GM12891 (cell line): ENCODE measurements at regions not wholly inside any gene's neighbourhood (a gene's known extent, or its start where the extent isn't known, plus 50 kb on each side); places are given as distances from the start of the nearest gene placed in this dataset.
"Not testable (repeated sequence)": the region's sequence is repeated elsewhere in the genome, so short reads cannot be mapped to it uniquely, and the experiment has no call there.

Experiments
- DNase-seq: peaks from one replicate; pipeline ENCODE4 v3.0.0; 2011; ENCODE audit warnings: low spot score; ENCODE audit not compliant: insufficient read length
- FAIRE-seq: peaks from 2 replicates; lab custom pipeline; 2011; peaks lifted over from hg19 to GRCh38; lab: Jason Lieb, UNC
- PAX5 ChIP-seq: IDR thresholded peaks from 2 replicates; pipeline ENCODE4 v1.6.1; 2011; ENCODE audit warnings: low read length, moderate library complexity, mild to moderate bottlenecking; ENCODE audit not compliant: insufficient read depth, severe bottlenecking
- POLR2A ChIP-seq: IDR thresholded peaks from 2 replicates; pipeline ENCODE4 v1.6.1; 2011; ENCODE audit warnings: low read depth, low read length, control low read depth
- POLR2AphosphoS5 ChIP-seq: IDR thresholded peaks from 2 replicates; pipeline ENCODE4 v1.6.1; 2011; ENCODE audit warnings: low read depth, low read length, control low read depth
- POU2F2 ChIP-seq: IDR thresholded peaks from 2 replicates; pipeline ENCODE4 v1.6.1; 2011; ENCODE audit warnings: low read depth, mild to moderate bottlenecking, control low read depth, low read length, moderate library complexity
- SPI1 ChIP-seq: IDR thresholded peaks from 2 replicates; pipeline ENCODE4 v1.6.1; 2011; ENCODE audit warnings: low read depth, low read length, control low read depth
- TAF1 ChIP-seq: IDR thresholded peaks from 2 replicates; pipeline ENCODE4 v1.6.1; 2011; ENCODE audit warnings: low read depth, low read length, control low read depth

GRCh38 chr15:34665498-34666116 is 82.2 kb upstream of the GOLGA8B start:
- TF ChIP-seq POU2F2 (no peak), TAF1 (no peak), SPI1 (no peak), POLR2A (no peak)
- FAIRE-seq = no peak

GRCh38 chr15:34664418-34664817 is 81.0 kb upstream of the GOLGA8B start:
- TF ChIP-seq TAF1 = no peak
- TF ChIP-seq POLR2A = no peak
- no peak for TF ChIP-seq POU2F2
- TF ChIP-seq SPI1 = no peak
- TF ChIP-seq POLR2AphosphoS5 = no peak
- no peak for TF ChIP-seq PAX5
- FAIRE-seq = no peak
- DNase-seq = no peak

More at GRCh38 chr15:34665498-34666116, 82.2 kb upstream of the GOLGA8B start:
- DNase-seq = no peak

- FAIRE-seq = no peak
- TF ChIP-seq PAX5 = no peak
- DNase-seq = no peak
These were observed 79.7 kb upstream of the GOLGA8B start for GRCh38 chr15:34663101-34663500.

- FAIRE-seq (no peak), DNase-seq (no peak)
- TF ChIP-seq TAF1 = no peak
- no peak for TF ChIP-seq POLR2A
- no peak for TF ChIP-seq SPI1
- no peak for TF ChIP-seq POLR2AphosphoS5
- TF ChIP-seq POU2F2 = no peak
- no peak for TF ChIP-seq PAX5
These were observed 75.6 kb upstream of the GOLGA8B start for GRCh38 chr15:34659056-34659455.

- FAIRE-seq (no peak), DNase-seq (no peak)
- TF ChIP-seq POLR2AphosphoS5 = no peak
- no peak for TF ChIP-seq POU2F2
- TF ChIP-seq POLR2A = no peak
- no peak for TF ChIP-seq PAX5
- no peak for TF ChIP-seq TAF1
- no peak for TF ChIP-seq SPI1
These were observed 74.1 kb upstream of the GOLGA8B start for GRCh38 chr15:34657469-34658127.

GRCh38 chr15:34656005-34656796 is 72.8 kb upstream of the GOLGA8B start:
- TF ChIP-seq SPI1 (no peak), POU2F2 (no peak), POLR2A (no peak), TAF1 (no peak), PAX5 (no peak), POLR2AphosphoS5 (no peak)
- DNase-seq (no peak), FAIRE-seq (no peak)

GRCh38 chr15:34655326-34655725 is 71.9 kb upstream of the GOLGA8B start:
- DNase-seq (no peak), FAIRE-seq (no peak)
- TF ChIP-seq POLR2A (no peak), PAX5 (no peak), TAF1 (no peak), SPI1 (no peak), POU2F2 (no peak), POLR2AphosphoS5 (no peak)

- FAIRE-seq (no peak), DNase-seq (no peak)
- TF ChIP-seq PAX5 (no peak), POLR2A (no peak), POU2F2 (no peak), POLR2AphosphoS5 (no peak), SPI1 (no peak), TAF1 (no peak)
These were observed 71.2 kb upstream of the GOLGA8B start for GRCh38 chr15:34654625-34655024.

- FAIRE-seq (no peak), DNase-seq (no peak)
- TF ChIP-seq SPI1 (no peak), POLR2A (no peak), PAX5 (no peak), POU2F2 (no peak), TAF1 (no peak), POLR2AphosphoS5 (no peak)
These were observed 70.5 kb upstream of the GOLGA8B start for GRCh38 chr15:34653992-34654391.

GRCh38 chr15:34653326-34653725 is 69.9 kb upstream of the GOLGA8B start:
- not testable (repeated sequence) for DNase-seq, FAIRE-seq
